ENCODE measurements at regions not wholly inside any gene's neighbourhood (a gene's known extent, or its start where the extent isn't known, plus 50 kb on each side); places are given as distances from the start of the nearest gene placed in this dataset.
A peak's percentile ranks its signal among the peaks of the same experiment; 100 is the strongest.

- no peak for DNase-seq (ENCODE audit: low read depth)
Measured at GRCh38 chr16:5649762-5650743, 552.5 kb upstream of the EEF2KMT start.

- DNase-seq (ENCODE audit: low read depth), result no peak
Measured at GRCh38 chr16:5647051-5647450, 549.5 kb upstream of the EEF2KMT start.

GRCh38 chr16:5643855-5644531, 546.4 kb upstream of the EEF2KMT start:
- DNase-seq (ENCODE audit: low read depth), result no peak

DNA sequence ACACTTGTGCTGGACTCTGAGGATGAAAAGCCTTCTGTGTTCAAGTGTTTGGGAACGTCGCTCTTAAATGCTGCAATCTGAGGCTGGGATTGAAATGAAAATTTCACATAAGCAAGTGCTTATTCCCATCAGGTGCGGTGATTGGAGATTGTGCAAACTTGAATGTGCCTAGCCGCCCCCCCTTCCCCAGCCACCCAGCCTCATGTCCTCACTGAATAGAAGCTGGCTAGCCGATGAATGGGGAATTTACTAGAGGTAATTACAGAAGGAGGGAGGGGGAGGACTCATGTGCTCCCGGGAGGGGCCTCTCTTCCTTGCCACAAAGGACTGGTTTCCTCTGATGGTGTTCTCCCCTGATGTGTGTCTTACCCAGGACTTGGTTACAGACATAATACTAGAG, 544.8 kb upstream of the EEF2KMT start:
- no peak for DNase-seq (ENCODE audit: low read depth)

DNA sequence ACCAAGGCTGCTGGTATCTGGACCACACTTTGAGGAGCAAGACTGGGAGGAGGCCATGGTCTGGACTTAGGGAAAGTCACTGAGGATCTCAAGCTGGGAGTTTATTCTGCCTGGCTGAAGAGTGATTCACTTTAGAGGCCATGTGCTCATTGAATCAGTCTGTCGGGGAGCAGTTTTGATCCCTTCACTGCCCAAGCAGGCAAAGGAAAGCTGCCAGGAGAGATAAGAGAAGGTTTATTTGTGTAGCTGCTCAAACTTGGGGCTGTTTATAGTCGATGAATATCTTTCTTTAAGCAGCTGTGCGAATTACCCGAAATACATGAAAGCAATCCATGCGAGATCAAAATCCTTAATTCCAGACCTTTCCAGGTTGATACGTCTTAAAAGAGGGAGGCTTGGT, 544.4 kb upstream of the EEF2KMT start:
- no peak for DNase-seq (ENCODE audit: low read depth)

- DNase-seq (ENCODE audit: low read depth), result no peak
Measured at GRCh38 chr16:5640883-5641282, 543.3 kb upstream of the EEF2KMT start.

- no peak for DNase-seq (ENCODE audit: low read depth)
Measured at GRCh38 chr16:5639531-5639930, 541.9 kb upstream of the EEF2KMT start.

GRCh38 chr16:5635331-5635730, 537.7 kb upstream of the EEF2KMT start:
- DNase-seq (ENCODE audit: low read depth), result no peak

DNA sequence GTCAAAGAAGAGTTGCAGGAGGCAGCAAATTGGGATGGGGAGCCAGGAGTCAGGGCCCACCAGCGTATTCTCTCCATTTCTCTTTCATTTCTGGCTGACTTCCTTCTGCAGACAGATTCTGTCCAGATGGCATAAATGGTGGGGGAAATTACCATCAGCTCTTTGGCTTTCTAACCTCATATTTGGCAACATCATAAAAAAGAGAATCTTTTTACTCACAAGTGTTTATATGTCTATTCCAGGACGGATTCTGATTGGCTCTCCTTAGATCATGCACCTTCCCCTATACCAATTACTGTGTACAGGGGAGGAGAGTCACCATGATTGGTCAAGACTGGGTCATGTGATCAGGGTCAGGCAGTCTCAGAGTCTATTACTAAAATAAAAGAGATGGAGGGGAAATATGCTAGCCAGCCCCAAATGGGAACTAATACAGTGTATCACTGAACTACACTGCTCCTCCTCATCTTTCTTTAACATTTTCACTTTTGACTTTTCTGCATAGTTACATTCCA, 537.1 kb upstream of the EEF2KMT start:
- DNase-seq (ENCODE audit: low read depth), result no peak

- no peak for DNase-seq (ENCODE audit: low read depth)
Measured at GRCh38 chr16:5633845-5634440, 536.3 kb upstream of the EEF2KMT start.

- no peak for DNase-seq (ENCODE audit: low read depth)
Measured at GRCh38 chr16:5622234-5622884, 524.8 kb upstream of the EEF2KMT start.

DNA sequence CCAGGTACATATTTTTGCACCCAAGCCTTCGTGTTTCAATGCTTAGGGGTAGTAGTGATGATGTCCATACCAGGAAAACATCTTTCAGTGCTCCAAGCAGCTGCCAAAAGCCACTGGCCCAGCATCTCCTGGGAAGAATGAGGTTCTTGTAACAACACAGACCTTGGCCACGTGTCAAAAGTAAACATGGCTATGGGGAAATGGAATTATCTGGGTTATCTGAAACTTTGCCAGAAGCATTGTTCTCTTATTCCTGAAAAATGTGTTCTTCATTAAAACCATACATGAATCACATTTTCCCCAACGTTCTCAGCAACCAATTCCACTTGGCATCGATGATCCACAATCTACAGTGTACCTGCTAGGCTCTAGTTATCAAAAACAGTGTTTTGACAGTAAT, 524.2 kb upstream of the EEF2KMT start:
- DNase-seq (ENCODE audit: low read depth), result no peak

- no peak for DNase-seq (ENCODE audit: low read depth)
Measured at GRCh38 chr16:5619304-5619703, 521.7 kb upstream of the EEF2KMT start.

DNA sequence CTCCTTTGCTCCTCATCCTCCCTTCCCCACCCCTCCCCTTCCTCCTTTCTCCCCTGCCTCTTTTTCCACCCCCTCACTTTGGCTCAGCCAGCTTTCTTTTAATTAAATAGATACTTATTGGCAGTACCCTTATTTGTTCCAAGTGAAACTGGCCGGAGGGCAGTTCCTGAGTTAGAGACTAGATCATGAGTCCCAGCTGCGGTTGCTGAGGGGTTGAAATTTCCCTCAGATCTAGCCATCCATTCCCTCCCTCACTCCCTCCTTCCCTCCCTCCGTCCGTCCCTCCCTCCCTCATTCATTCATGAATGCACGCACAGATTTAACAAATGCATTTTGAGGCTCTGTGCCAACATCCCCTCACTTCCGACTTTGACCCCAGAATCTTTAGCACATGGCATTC, 519.2 kb upstream of the EEF2KMT start:
- DNase-seq (ENCODE audit: low read depth), result no peak

- DNase-seq (ENCODE audit: low read depth), result peak; percentile 1
Measured at GRCh38 chr16:5615868-5616642, 518.5 kb upstream of the EEF2KMT start.

DNA sequence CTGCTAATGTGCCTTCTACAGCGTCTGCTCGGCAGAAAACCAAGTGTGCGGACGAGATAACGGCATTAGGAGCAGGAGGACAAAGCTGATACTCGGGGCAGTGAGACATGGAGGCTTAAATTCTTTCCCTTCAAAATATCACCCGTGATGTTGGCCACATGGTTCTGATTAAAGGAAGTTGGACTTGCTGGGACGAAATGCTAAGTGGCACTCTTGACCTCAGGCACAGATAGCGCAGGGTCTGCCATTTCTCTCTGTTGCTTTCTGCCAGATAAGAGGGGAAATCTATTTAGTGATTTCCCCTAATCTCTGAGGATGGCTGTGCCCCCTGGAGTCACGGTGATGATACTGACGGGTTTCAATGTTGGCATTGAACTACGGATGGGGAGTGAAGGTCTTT, 509.6 kb upstream of the EEF2KMT start:
- no peak for DNase-seq (ENCODE audit: low read depth)

DNA sequence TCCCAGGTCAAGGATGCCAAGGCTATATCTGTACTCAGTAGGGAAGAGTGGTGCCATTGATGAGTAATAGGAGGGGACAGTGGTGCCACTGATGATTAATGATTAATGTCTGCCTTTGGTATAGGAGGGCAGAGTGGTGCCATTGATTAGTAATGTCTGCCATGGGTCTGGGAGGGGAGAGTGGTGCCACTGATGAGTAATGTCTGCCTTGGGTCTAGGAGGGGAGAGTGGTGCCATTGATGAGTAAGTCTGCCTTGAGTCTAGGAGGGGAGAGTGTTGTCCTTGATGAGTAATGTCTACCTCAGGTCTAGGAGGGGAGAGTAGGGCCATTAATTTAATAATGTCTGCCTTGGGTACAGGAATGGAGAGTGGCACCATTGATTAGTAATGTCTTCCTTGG, 507.8 kb upstream of the EEF2KMT start:
- DNase-seq (ENCODE audit: low read depth), result no peak

DNA sequence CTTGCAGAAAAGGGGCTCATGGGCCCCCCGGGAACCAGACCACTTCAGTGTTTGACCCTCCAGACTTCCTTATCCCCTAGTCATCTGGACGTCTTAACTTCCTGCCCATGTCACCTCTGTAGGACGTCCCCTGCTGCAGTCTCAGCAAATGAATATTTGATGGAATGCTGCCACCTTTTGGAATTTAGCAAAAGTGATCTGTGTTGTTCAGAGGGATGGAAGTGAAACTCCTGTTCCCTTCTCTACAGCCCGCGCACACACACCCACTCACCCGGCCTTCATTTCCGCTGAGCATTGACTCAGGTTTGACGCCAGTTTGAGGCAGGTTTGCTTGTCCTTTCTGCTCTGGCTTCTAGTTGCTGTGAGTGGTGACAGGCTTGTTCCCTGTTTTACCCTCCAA, 507.2 kb upstream of the EEF2KMT start:
- no peak for DNase-seq (ENCODE audit: low read depth)

GRCh38 chr16:5603836-5604235, 506.2 kb upstream of the EEF2KMT start:
- no peak for DNase-seq (ENCODE audit: low read depth)

DNA sequence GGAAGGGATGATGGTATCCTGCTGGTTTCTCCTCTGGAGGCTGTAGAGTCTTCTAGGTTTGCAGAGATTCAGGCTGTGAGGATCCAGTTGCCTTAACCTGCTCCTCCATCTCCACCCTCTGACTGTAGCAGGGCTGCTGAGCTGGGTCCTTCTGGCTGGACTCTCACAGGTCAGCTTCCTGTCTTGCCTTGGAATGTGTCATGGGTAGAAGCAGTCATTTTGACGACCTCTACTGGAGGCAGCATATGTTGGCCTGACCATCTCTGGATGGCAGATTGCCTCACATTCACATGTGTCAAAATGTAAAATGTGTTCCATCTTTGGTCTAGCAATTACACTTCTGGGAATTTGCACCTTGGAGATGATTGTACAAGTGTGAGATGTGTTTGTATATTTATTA, 504.4 kb upstream of the EEF2KMT start:
- DNase-seq (ENCODE audit: low read depth), result no peak

- DNase-seq (ENCODE audit: low read depth), result no peak
Measured at GRCh38 chr16:5598793-5599192, 501.2 kb upstream of the EEF2KMT start.
